SJCRH30 (cell line): ENCODE measurements at regions not wholly inside any gene's neighbourhood (a gene's known extent, or its start where the extent isn't known, plus 50 kb on each side); places are given as distances from the start of the nearest gene placed in this dataset.

Experiments used
- DNase-seq, 2 experiments: peaks; one replicate each; pipeline ENCODE4 v3.0.0-alpha.2; 2015 to 2020
- H3K27ac ChIP-seq: fragments of 250-450 bp; sonication (Bioruptor Pico); 2 replicates; pipeline ENCODE4 v1.5.1; 2020; ENCODE audit warnings: mild to moderate bottlenecking, moderate library complexity
- H3K27me3 ChIP-seq: fragments of 250-450 bp; sonication (Bioruptor Pico); 2 replicates; pipeline ENCODE4 v1.5.1; 2020; ENCODE audit warnings: mild to moderate bottlenecking, moderate library complexity
- H3K36me3 ChIP-seq: fragments of 250-450 bp; sonication (Bioruptor Pico); 2 replicates; pipeline ENCODE4 v1.5.1; 2020; ENCODE audit warnings: mild to moderate bottlenecking, moderate library complexity
- H3K4me1 ChIP-seq: fragments of 250-450 bp; sonication (Bioruptor Pico); 2 replicates; pipeline ENCODE4 v1.5.1; 2020; ENCODE audit warnings: mild to moderate bottlenecking, moderate library complexity
- H3K4me3 ChIP-seq: fragments of 250-450 bp; sonication (Bioruptor Pico); 2 replicates; pipeline ENCODE4 v1.5.1; 2020; ENCODE audit warnings: mild to moderate bottlenecking, moderate library complexity
- H3K9me3 ChIP-seq: fragments of 250-450 bp; sonication (Bioruptor Pico); replicated peaks from 2 replicates; pipeline ENCODE4 v1.5.1; 2020; ENCODE audit warnings: mild to moderate bottlenecking, moderate library complexity

DNA sequence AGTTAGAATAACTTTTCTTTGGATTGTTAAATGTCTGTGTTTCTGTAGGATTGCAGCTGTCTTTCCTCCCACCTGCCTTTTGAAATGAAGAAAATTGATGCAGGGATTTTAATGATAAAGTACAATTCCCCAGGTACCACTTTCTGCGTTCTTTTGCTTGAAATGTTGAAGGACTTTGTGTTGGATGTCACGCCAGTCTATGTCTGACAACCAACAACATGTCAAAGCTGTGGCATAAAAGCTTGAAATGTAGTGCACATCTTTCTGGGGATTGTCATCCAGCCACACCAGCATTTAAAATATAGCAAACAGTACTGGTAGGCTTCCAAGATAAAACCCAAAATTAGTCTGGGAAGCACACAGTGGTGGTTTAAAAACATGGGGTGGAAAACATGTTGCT lies 381.4 kb downstream of the TMEM161B start:
- no peaks in the 10 kb centered on the region for H3K36me3 ChIP-seq
- no peak for DNase-seq
- H3K27ac ChIP-seq = no peak overlapping the region
- H3K4me1 ChIP-seq = no peaks in the 10 kb centered on the region
- H3K9me3 ChIP-seq = no peaks in the 10 kb centered on the region
- H3K4me3 ChIP-seq = no peak overlapping the region
- H3K27me3 ChIP-seq = no peaks in the 10 kb centered on the region

- Histone ChIP-seq H3K27ac (no peak overlapping the region), H3K4me3 (no peak overlapping the region), H3K9me3 (no peaks in the 10 kb centered on the region), H3K4me1 (no peaks in the 10 kb centered on the region), H3K27me3 (no peaks in the 10 kb centered on the region), H3K36me3 (no peaks in the 10 kb centered on the region)
- no peak for DNase-seq
Observed at GRCh38 chr5:87886164-87886563, 382.5 kb downstream of the TMEM161B start.

DNA sequence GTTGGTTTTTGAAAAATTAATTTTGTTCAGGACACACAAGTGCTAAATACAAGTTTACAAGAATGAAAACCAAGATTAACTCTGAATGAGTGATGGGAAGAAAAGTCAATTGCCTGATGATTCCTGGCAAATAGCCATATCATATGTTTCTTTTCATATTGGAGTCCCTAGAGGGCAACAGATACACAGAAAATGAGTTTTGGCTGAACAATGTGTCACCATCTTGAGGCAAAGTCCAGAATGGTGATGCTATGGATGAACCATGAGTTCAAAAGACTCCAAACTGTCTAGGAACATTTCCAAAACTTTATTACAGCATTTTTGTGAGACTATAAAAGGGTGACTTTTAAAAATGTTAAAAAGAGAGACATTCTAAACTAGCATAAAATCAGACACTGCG lies 382.9 kb downstream of the TMEM161B start:
- H3K36me3 ChIP-seq = no peaks in the 10 kb centered on the region
- H3K4me3 ChIP-seq = no peak overlapping the region
- no peaks in the 10 kb centered on the region for H3K27me3 ChIP-seq
- no peak overlapping the region for H3K27ac ChIP-seq
- DNase-seq = no peak
- H3K9me3 ChIP-seq = no peaks in the 10 kb centered on the region
- H3K4me1 ChIP-seq = no peaks in the 10 kb centered on the region

DNA sequence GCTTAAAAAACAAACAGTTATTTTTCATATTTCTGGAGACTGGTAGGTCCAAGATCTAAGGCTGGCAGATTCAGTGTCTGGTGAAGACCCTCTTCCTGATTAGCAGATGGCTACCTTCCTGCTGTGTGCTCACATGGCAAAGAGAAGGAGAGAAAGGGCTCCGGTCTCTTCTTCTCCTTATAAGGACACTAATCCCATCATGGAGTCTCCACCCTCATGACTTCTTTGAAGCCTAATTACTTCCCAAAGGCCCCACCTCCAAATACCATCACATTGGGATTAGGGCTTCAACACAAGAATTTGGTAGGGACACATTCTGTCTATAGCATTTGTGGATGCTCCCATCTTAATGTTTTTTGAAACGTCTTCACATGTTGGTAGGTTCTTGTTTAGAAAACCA lies 391.1 kb downstream of the TMEM161B start:
- no peak overlapping the region for H3K27ac ChIP-seq
- peaks cover 3% of the 10 kb centered on the region; the same call in 1 of the 2 replicates for H3K9me3 ChIP-seq
- no peaks in the 10 kb centered on the region for H3K4me1 ChIP-seq
- H3K27me3 ChIP-seq = no peaks in the 10 kb centered on the region; the same call in 1 of the 2 replicates
- H3K36me3 ChIP-seq = no peaks in the 10 kb centered on the region
- no peak overlapping the region for H3K4me3 ChIP-seq
- no peak for DNase-seq

DNA sequence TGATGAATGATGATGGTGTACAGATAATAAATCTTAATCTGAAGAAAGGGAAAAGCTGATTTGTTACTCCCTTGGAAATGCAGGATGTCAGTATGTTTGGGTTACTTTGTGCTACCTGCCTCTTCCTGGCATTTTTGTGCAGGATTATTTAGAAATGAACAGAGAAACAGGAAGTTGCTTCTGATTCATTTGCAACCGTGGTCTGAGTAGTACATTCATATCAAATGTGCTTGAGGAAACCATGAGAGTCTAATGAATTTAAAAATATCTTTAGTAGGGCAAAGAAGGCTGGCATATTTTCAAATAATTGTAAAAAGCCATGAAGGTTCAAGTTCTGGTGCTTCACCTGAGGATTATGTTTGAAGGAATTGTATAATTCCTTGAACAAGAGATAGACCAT lies 391.6 kb downstream of the TMEM161B start:
- Histone ChIP-seq H3K4me3 (no peak overlapping the region), H3K9me3 (peaks cover 3% of the 10 kb centered on the region; the same call in 1 of the 2 replicates), H3K27ac (no peak overlapping the region), H3K27me3 (no peaks in the 10 kb centered on the region; the same call in 1 of the 2 replicates), H3K4me1 (no peaks in the 10 kb centered on the region), H3K36me3 (no peaks in the 10 kb centered on the region)
- DNase-seq = no peak

DNA sequence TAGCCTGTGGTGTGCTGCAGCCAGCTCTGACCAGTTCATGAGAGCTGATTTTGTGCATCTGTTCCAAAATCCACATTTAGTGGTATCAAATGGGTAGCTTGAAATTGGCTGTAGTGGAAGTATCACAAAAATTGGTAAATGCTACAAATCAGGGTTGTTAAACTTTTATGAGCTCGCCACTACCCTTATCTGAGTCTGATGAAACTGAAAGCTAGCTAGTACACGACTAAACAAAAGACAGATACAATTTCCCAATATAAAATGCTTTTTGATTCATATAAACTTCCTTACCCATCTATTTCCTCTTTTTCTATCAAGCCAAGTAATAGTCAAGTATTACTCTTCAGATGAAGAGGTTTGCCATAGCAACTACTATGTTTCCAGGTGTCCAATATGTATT lies 392.0 kb downstream of the TMEM161B start:
- H3K27ac ChIP-seq = no peak overlapping the region
- no peak overlapping the region for H3K4me3 ChIP-seq
- H3K27me3 ChIP-seq = no peaks in the 10 kb centered on the region; the same call in 1 of the 2 replicates
- no peak for DNase-seq
- H3K4me1 ChIP-seq = no peaks in the 10 kb centered on the region
- H3K36me3 ChIP-seq = no peaks in the 10 kb centered on the region
- H3K9me3 ChIP-seq = peaks cover 3% of the 10 kb centered on the region; the same call in 1 of the 2 replicates

- H3K27me3 ChIP-seq = no peaks in the 10 kb centered on the region; the same call in 1 of the 2 replicates
- DNase-seq = no peak
- H3K27ac ChIP-seq = no peak overlapping the region
- H3K4me3 ChIP-seq = no peak overlapping the region
- H3K4me1 ChIP-seq = no peaks in the 10 kb centered on the region
- peaks cover 3% of the 10 kb centered on the region; the same call in 1 of the 2 replicates for H3K9me3 ChIP-seq
- H3K36me3 ChIP-seq = no peaks in the 10 kb centered on the region
Observed at GRCh38 chr5:87872986-87873385, 395.7 kb downstream of the TMEM161B start.

DNA sequence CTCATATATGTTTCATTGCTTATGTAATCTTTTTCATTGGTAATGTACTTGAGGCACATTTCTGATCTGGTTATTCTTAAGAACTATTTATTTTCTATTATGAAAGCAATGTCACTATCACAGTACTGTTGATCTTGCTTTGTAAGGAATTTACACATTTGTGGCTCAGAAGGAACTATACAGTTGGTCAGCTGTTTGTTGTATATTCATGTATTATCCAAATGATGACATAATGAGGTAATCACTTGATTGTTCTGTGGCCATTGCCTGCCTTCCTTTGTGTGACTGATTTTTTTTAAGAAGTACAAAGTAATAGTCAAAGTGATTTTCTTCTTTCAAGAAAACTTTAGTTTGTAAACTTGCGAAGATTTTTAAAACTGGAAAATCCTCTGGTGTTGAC lies 399.9 kb downstream of the TMEM161B start:
- H3K27ac ChIP-seq = no peak overlapping the region
- H3K4me3 ChIP-seq = no peak overlapping the region
- no peaks in the 10 kb centered on the region for H3K4me1 ChIP-seq
- no peak for DNase-seq
- H3K36me3 ChIP-seq = no peaks in the 10 kb centered on the region
- H3K27me3 ChIP-seq = no peaks in the 10 kb centered on the region
- H3K9me3 ChIP-seq = no peaks in the 10 kb centered on the region

DNA sequence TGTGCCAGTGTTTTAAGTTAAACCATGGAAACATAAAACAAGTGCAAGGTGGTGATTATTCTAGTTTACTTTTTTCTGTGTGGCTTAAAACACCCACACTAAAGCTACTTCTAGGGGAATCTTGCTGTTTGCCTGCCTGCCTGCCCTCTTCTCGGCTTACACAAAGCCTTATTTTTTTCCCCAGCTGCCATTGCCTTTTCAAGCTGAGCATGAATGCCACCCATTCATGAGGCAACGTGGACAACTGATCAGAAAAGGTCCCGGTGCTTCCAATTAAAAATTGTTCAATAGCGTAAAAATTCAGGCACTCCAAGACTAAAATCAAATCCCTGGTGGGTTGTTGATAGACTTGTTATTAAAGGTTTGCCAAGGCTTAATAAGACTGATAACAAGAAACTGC lies 401.4 kb downstream of the TMEM161B start:
- no peaks in the 10 kb centered on the region for H3K9me3 ChIP-seq
- peak in 1 of 2 experiments; percentile 43 for DNase-seq
- no peaks in the 10 kb centered on the region for H3K27me3 ChIP-seq
- no peak overlapping the region for H3K27ac ChIP-seq
- no peaks in the 10 kb centered on the region for H3K36me3 ChIP-seq
- no peak overlapping the region for H3K4me3 ChIP-seq
- no peaks in the 10 kb centered on the region for H3K4me1 ChIP-seq

- no peak for DNase-seq
- Histone ChIP-seq H3K27ac (no peak overlapping the region), H3K36me3 (no peaks in the 10 kb centered on the region), H3K27me3 (no peaks in the 10 kb centered on the region), H3K4me1 (peaks cover 31% of the 10 kb centered on the region), H3K4me3 (no peak overlapping the region), H3K9me3 (no peaks in the 10 kb centered on the region)
Observed at GRCh38 chr5:87853541-87853940, 415.1 kb downstream of the TMEM161B start.

GRCh38 chr5:87851603-87852002 lies 417.0 kb downstream of the TMEM161B start:
- Histone ChIP-seq H3K4me1 (peaks cover 32% of the 10 kb centered on the region), H3K4me3 (no peak overlapping the region), H3K9me3 (no peaks in the 10 kb centered on the region), H3K27ac (no peak overlapping the region), H3K27me3 (no peaks in the 10 kb centered on the region), H3K36me3 (no peaks in the 10 kb centered on the region)
- no peak for DNase-seq

- Histone ChIP-seq H3K27me3 (no peaks in the 10 kb centered on the region), H3K36me3 (no peaks in the 10 kb centered on the region), H3K9me3 (no peaks in the 10 kb centered on the region), H3K27ac (no peak overlapping the region; the same call in 1 of the 2 replicates), H3K4me3 (no peak overlapping the region), H3K4me1 (peaks cover 40% of the 10 kb centered on the region)
- peak; percentile 17 to 55 for DNase-seq
Observed at GRCh38 chr5:87850843-87851242, 417.8 kb downstream of the TMEM161B start.

- DNase-seq = peak in 1 of 2 experiments; percentile 69
- Histone ChIP-seq H3K27me3 (no peaks in the 10 kb centered on the region), H3K4me3 (no peak overlapping the region), H3K4me1 (peaks cover 41% of the 10 kb centered on the region), H3K9me3 (no peaks in the 10 kb centered on the region), H3K27ac (peak overlapping the region; percentile 33), H3K36me3 (no peaks in the 10 kb centered on the region)
Observed at GRCh38 chr5:87845734-87846133, 422.9 kb downstream of the TMEM161B start.

DNA sequence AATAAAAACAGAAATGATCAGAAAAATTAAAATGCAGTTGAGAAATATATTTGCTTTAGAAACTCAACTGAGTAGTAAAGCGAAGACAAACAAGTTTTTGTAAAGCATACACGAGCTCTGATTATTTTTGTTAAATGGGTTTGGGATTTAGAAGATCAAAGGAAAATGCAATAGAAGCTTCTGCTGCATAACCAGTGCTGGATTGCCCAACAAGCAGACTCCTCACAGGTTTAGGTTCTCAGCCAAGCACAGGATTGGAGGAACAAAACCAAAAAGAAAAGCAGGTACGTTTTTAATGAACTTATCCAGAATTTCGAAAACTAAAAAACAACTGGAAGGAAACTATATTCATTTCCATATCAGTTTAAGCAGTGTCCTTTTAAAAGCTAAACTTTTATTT lies 423.8 kb downstream of the TMEM161B start:
- no peak overlapping the region; the same call in 1 of the 2 replicates for H3K27ac ChIP-seq
- no peak for DNase-seq
- no peaks in the 10 kb centered on the region for H3K36me3 ChIP-seq
- no peaks in the 10 kb centered on the region for H3K27me3 ChIP-seq
- H3K4me1 ChIP-seq = peaks cover 32% of the 10 kb centered on the region
- H3K9me3 ChIP-seq = no peaks in the 10 kb centered on the region
- no peak overlapping the region for H3K4me3 ChIP-seq

GRCh38 chr5:87844449-87844848 lies 424.2 kb downstream of the TMEM161B start:
- Histone ChIP-seq H3K27ac (no peak overlapping the region), H3K27me3 (no peaks in the 10 kb centered on the region), H3K9me3 (0 out of 2 replicates have a peak, but pooled peaks cover 2% of the 10 kb centered on the region), H3K4me1 (peaks cover 28% of the 10 kb centered on the region), H3K4me3 (no peak overlapping the region), H3K36me3 (no peaks in the 10 kb centered on the region)
- no peak for DNase-seq

DNA sequence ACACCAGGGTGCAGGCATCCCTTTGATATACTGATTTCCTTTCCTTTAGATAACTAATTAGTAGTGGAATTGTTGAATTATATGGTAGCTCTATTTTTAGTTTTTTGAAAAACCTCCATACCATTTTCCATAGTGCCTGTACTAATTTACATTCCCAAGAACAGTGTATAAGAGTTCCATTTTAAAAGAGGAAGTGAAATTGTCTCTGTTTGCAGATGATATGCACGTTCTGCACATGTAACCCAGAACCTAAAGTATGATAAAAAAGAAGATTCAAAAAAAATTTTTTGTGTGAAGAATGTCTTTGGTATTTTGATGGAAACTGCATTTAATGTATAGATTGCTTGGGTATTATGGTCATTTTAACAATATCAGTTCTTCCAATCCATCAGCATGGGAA lies 424.0 kb upstream of the CCNH start:
- no peak overlapping the region for H3K27ac ChIP-seq
- no peak for DNase-seq
- H3K4me3 ChIP-seq = no peak overlapping the region
- no peaks in the 10 kb centered on the region for H3K4me1 ChIP-seq
- 0 out of 2 replicates have a peak, but pooled peaks cover 2% of the 10 kb centered on the region for H3K9me3 ChIP-seq
- no peaks in the 10 kb centered on the region for H3K27me3 ChIP-seq
- no peaks in the 10 kb centered on the region for H3K36me3 ChIP-seq
